Smooth muscle cell (in vitro differentiated cells): ENCODE measurements at regions not wholly inside any gene's neighbourhood (a gene's known extent, or its start where the extent isn't known, plus 50 kb on each side); places are given as distances from the start of the nearest gene placed in this dataset.

Experiments used
- DNase-seq: peaks from one replicate; lab custom pipeline; 2025; ENCODE audit not compliant: unreplicated experiment; lab: John Stamatoyannopoulos, UW
- H2AFZ ChIP-seq: fragments of 200-600 bp; sonication (generic); 2 replicates; pipeline ENCODE4 v1.6.0; 2016; ENCODE audit warnings: antibody characterized with exemption, low read depth, mild to moderate bottlenecking
- H3F3A ChIP-seq: fragments of 200-600 bp; sonication (generic); 2 replicates; pipeline ENCODE4 v1.6.0; 2017; ENCODE audit warnings: antibody characterized with exemption, low read depth
- H3K27ac ChIP-seq: fragments of 200-600 bp; sonication (generic); 2 replicates; pipeline ENCODE4 v1.5.1; 2016; ENCODE audit warnings: low read depth, mild to moderate bottlenecking
- H3K27me3 ChIP-seq: fragments of 200-600 bp; sonication (generic); 2 replicates; pipeline ENCODE4 v1.6.1; 2016; ENCODE audit warnings: low read depth, mild to moderate bottlenecking
- H3K36me3 ChIP-seq: fragments of 200-600 bp; sonication (generic); 2 replicates; pipeline ENCODE4 v1.5.1; 2016; ENCODE audit warnings: low read depth
- H3K4me1 ChIP-seq: fragments of 200-600 bp; sonication (generic); 2 replicates; pipeline ENCODE4 v1.5.1; 2016; ENCODE audit warnings: low read depth
- H3K4me2 ChIP-seq: fragments of 200-600 bp; sonication (generic); 2 replicates; pipeline ENCODE4 v1.6.0; 2016; ENCODE audit warnings: mild to moderate bottlenecking
- H3K4me3 ChIP-seq: fragments of 200-600 bp; sonication (generic); 2 replicates; pipeline ENCODE4 v1.5.1; 2016; ENCODE audit warnings: mild to moderate bottlenecking
- H3K79me2 ChIP-seq: fragments of 200-600 bp; sonication (generic); 2 replicates; pipeline ENCODE4 v1.6.0; 2016; ENCODE audit warnings: low read depth, mild to moderate bottlenecking
- H3K9ac ChIP-seq: fragments of 200-600 bp; sonication (generic); 2 replicates; pipeline ENCODE4 v1.6.0; 2016; ENCODE audit warnings: low read depth
- H3K9me3 ChIP-seq: fragments of 200-600 bp; sonication (generic); replicated peaks from 2 replicates; pipeline ENCODE4 v1.5.1; 2016; ENCODE audit warnings: low read depth
- H4K20me1 ChIP-seq: fragments of 200-600 bp; sonication (generic); 2 replicates; pipeline ENCODE4 v1.6.0; 2016; ENCODE audit warnings: low read depth
- WGBS: methylation state at CpG from one replicate; pipeline ENCODE4 v1.1.7; 2016; ENCODE audit warnings: low lambda C conversion rate; 5-methylcytosine and 5-hydroxymethylcytosine counted together
- TF ChIP-seq, protein P1 (sequence below): fragments of 200-600 bp; sonication (generic); IDR thresholded peaks from 2 replicates; pipeline ENCODE4 v1.5.1; 2017; ENCODE audit warnings: borderline replicate concordance, mild to moderate bottlenecking, antibody characterized with exemption; ENCODE audit not compliant: insufficient read depth, poor library complexity, severe bottlenecking

DNA sequence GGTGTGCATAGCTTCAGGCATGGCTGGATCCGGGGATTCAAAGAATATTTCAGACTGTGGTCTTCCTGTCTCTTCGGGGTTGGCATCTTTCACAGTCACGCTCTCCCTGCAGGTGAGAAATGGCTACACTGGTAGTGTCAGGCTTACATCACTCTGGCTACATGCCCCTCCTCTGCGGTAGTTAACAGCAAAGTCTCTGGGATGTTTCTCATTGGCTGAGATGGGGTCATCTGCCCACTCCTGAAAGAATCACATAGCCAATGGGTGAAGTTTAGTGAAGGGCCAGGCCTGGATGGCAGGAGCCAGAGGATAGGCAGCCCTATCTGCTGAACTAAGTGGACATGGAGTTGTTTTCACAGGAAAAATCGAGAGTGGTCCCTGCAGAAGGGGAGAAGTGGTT, 356.5 kb downstream of the MATN1 start:
- H3K27ac ChIP-seq: no peak overlapping the region

DNA sequence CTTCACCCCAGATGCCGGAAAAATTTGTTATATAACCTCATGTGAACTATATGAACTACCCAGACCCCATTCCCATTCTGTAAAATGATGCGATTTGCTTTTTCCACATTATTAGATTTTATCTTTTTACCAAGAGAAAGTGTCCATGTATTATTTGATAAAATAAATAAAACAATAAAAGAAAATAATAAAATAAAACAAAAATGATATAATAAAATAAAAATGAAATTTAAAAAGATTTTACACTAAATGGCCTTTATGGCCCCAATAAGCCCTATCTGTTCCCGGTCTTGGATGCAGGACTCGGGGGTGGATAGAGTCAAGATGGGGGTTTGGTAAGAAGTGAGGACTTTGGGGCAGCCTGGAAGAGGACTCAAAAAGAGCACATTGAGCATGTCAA, 357.2 kb downstream of the MATN1 start:
- Histone ChIP-seq H3K4me1 (no peaks in the 10 kb centered on the region), H4K20me1 (no peaks in the 10 kb centered on the region), H3K27me3 (peaks cover 5% of the 10 kb centered on the region), H3F3A (no peaks in the 10 kb centered on the region), H2AFZ (no peak overlapping the region), H3K9me3 (no peaks in the 10 kb centered on the region), H3K4me2 (no peak overlapping the region), H3K79me2 (no peaks in the 10 kb centered on the region), H3K36me3 (no peaks in the 10 kb centered on the region), H3K4me3 (no peak overlapping the region), H3K27ac (no peak overlapping the region), H3K9ac (no peak overlapping the region)
- WGBS: 92% methylated on average over 4 of the region's 4 CpGs
- DNase-seq: no peak
- TF ChIP-seq, protein P1, sequence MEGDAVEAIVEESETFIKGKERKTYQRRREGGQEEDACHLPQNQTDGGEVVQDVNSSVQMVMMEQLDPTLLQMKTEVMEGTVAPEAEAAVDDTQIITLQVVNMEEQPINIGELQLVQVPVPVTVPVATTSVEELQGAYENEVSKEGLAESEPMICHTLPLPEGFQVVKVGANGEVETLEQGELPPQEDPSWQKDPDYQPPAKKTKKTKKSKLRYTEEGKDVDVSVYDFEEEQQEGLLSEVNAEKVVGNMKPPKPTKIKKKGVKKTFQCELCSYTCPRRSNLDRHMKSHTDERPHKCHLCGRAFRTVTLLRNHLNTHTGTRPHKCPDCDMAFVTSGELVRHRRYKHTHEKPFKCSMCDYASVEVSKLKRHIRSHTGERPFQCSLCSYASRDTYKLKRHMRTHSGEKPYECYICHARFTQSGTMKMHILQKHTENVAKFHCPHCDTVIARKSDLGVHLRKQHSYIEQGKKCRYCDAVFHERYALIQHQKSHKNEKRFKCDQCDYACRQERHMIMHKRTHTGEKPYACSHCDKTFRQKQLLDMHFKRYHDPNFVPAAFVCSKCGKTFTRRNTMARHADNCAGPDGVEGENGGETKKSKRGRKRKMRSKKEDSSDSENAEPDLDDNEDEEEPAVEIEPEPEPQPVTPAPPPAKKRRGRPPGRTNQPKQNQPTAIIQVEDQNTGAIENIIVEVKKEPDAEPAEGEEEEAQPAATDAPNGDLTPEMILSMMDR: no peak

More for the DNA sequence above, 356.5 kb downstream of the MATN1 start:
- H3K9ac ChIP-seq: no peak overlapping the region
- H3K4me2 ChIP-seq: no peak overlapping the region
- WGBS: 86% methylated on average over 5 of the region's 5 CpGs
- TF ChIP-seq, protein P1: no peak
- H3K4me1 ChIP-seq: no peaks in the 10 kb centered on the region
- DNase-seq: no peak
- H3K27me3 ChIP-seq: peaks cover 5% of the 10 kb centered on the region
- no peaks in the 10 kb centered on the region for H3K79me2 ChIP-seq
- H3K9me3 ChIP-seq: no peaks in the 10 kb centered on the region
- H3F3A ChIP-seq: no peaks in the 10 kb centered on the region
- H4K20me1 ChIP-seq: no peaks in the 10 kb centered on the region
- no peaks in the 10 kb centered on the region for H3K36me3 ChIP-seq
- H3K4me3 ChIP-seq: no peak overlapping the region
- H2AFZ ChIP-seq: no peak overlapping the region

DNA sequence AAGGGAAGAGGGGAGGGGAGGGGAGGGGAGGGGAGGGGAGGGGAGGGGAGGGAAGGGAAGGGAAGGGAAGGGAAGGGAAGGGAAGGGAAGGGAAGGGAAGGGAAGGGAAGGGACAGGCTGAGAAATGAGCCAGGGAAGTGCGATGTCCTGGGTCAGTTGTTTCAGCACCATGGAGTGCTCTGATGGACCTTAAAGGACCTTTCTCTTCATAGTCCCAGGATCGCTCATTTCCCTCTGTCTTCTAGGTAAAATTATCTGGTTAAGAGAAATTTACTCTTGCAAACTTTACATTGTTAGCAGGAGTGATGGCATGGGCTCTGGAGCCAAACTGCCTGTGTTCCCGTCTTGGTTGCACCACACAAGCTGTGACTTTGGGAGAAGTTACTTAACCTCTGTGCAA, 357.8 kb downstream of the MATN1 start:
- Histone ChIP-seq H3K36me3 (no peaks in the 10 kb centered on the region), H3K4me3 (no peak overlapping the region), H3K27me3 (peaks cover 5% of the 10 kb centered on the region), H3F3A (no peaks in the 10 kb centered on the region), H3K9me3 (no peaks in the 10 kb centered on the region), H3K4me1 (no peaks in the 10 kb centered on the region), H3K79me2 (no peaks in the 10 kb centered on the region), H3K4me2 (no peak overlapping the region), H3K27ac (no peak overlapping the region), H3K9ac (no peak overlapping the region), H4K20me1 (no peaks in the 10 kb centered on the region), H2AFZ (no peak overlapping the region)
- DNase-seq: no peak
- 79% methylated on average over 2 of the region's 3 CpGs for WGBS
- TF ChIP-seq, protein P1: no peak

DNA sequence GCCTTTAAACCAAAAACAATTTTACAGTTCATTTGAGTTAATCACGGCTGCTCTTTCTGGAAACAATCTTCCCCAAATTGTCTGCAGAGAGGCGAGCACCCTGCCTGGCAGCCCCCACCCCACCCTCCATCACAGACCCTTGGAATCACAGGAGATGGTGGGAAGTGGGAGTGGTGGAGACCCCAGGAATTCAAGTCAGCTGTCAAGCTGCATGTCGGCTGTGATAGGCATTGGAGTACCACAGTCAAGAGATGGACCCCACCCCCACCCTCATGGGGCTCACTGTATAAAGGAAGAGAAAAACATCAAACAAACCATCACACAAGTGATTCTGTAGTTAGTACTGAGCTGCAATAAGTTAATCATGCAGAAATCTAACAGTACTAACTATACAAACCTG, 360.4 kb downstream of the MATN1 start:
- Histone ChIP-seq H3K4me2 (no peak overlapping the region), H3K9ac (no peak overlapping the region), H3K27me3 (no peaks in the 10 kb centered on the region), H3K4me1 (peaks cover 6% of the 10 kb centered on the region), H3K79me2 (no peaks in the 10 kb centered on the region), H3K9me3 (no peaks in the 10 kb centered on the region), H2AFZ (no peak overlapping the region), H3K4me3 (no peak overlapping the region), H3K27ac (no peak overlapping the region), H4K20me1 (no peaks in the 10 kb centered on the region), H3K36me3 (no peaks in the 10 kb centered on the region), H3F3A (no peaks in the 10 kb centered on the region)
- DNase-seq: no peak
- WGBS: 88% methylated on average over 3 of the region's 3 CpGs
- TF ChIP-seq, protein P1: no peak
